K562 (cell line): ENCODE measurements at regions not wholly inside any gene's neighbourhood (a gene's known extent, or its start where the extent isn't known, plus 50 kb on each side); places are given as distances from the start of the nearest gene placed in this dataset.

Experiments used
- ATAC-seq: fragments of 200-7000 bp; cut with Tn5 transposase; 3 replicates; pipeline ENCODE4 v1.9.1; 2020; ENCODE audit warnings: moderate library complexity
- BruUV-seq: library from RNA; stranded (reverse); fragments of 400-500 nt; replicated peaks from 2 replicates; lab custom pipeline; 2021; lab: Mats Ljungman, UMichigan
- CTCF ChIA-PET: fragments of 300-600 bp; formaldehyde crosslinking; extraction: SDS; loops from one replicate; lab custom pipeline; 2021; ENCODE audit warnings: low intra/inter-chr PET ratio; lab: Yijun Ruan, JAX
- POLR2A ChIA-PET: fragments of 300-600, 350-650 bp; sonication (Branson Sonifier 250); formaldehyde crosslinking; extraction: SDS; loops from one replicate; lab custom pipeline; 2021; ENCODE audit warnings: antibody characterized with exemption, inconsistent platforms; lab: Yijun Ruan, JAX
- DNase-seq, 4 experiments: peaks; one replicate each; pipeline versions ENCODE4 v3.0.0 to v3.0.0-alpha.2; 2011 to 2018; ENCODE audit warnings: low spot score in 3 of 4, mixed read lengths in 3 of 4; ENCODE audit errors: extremely low read depth in 1 of 4
- FAIRE-seq: peaks from 2 replicates; lab custom pipeline; 2011; peaks lifted over from hg19 to GRCh38; lab: Jason Lieb, UNC
- H2AFZ ChIP-seq: 2 replicates; pipeline ENCODE4 v1.6.0; 2011; ENCODE audit warnings: low read depth, low read length, control low read depth, inconsistent platforms
- H3K27ac ChIP-seq: fragments of 200-600 bp; 3 replicates; pipeline ENCODE4 v1.8.0; 2011; ENCODE audit warnings: low read depth, mild to moderate bottlenecking, control low read depth, inconsistent platforms, low read length, moderate library complexity, mixed read lengths; ENCODE audit errors: extremely low read depth
- H3K27me3 ChIP-seq, 2 experiments: fragments of 300-600 bp in 1 of 2; 2 replicates in 1 of 2; 3 replicates in 1 of 2; pipeline versions ENCODE4 v1.6.0 to v1.8.0; 2011; ENCODE audit warnings: inconsistent platforms in 2 of 2, low read length in 2 of 2, mild to moderate bottlenecking in 1 of 2, mixed read lengths in 1 of 2, moderate library complexity in 1 of 2; ENCODE audit not compliant: control insufficient read depth in 2 of 2, insufficient read depth in 2 of 2
- H3K36me3 ChIP-seq: fragments of 300-600 bp; 3 replicates; pipeline ENCODE4 v1.8.0; 2011; ENCODE audit warnings: mild to moderate bottlenecking, low read length, inconsistent platforms; ENCODE audit not compliant: control insufficient read depth, insufficient read depth
- H3K4me1 ChIP-seq, 2 experiments: fragments of 200-600 bp in 1 of 2; replicated peaks in 1 of 2; 2 replicates in 1 of 2; 3 replicates in 1 of 2; pipeline versions ENCODE4 v1.5.1 to v1.8.0; 2011; ENCODE audit warnings: inconsistent platforms in 2 of 2, low read length in 2 of 2, mild to moderate bottlenecking in 1 of 2, mixed read lengths in 1 of 2, moderate library complexity in 1 of 2; ENCODE audit not compliant: control insufficient read depth in 2 of 2, insufficient read depth in 2 of 2
- H3K4me2 ChIP-seq: 2 replicates; pipeline ENCODE4 v1.6.1; 2011; ENCODE audit warnings: low read length, control low read depth, inconsistent platforms, mixed read lengths; ENCODE audit not compliant: insufficient read depth
- H3K4me3 ChIP-seq: fragments of 200-600 bp; sonication (generic), shearing (Covaris generic); 2 replicates; pipeline ENCODE4 v1.5.1; 2016; ENCODE audit warnings: control low read depth, inconsistent platforms
- H3K79me2 ChIP-seq: fragments of 200-600 bp; 3 replicates; pipeline ENCODE4 v1.8.0; 2011; ENCODE audit warnings: low read length, inconsistent platforms; ENCODE audit not compliant: control insufficient read depth, insufficient read depth
- H3K9ac ChIP-seq, 2 experiments: 2 replicates each; pipeline versions ENCODE4 v1.6.0 to v1.6.1; 2011; ENCODE audit warnings: low read depth in 2 of 2, low read length in 2 of 2, control low read depth in 1 of 2, inconsistent platforms in 1 of 2, mild to moderate bottlenecking in 1 of 2, mixed read lengths in 1 of 2; ENCODE audit not compliant: insufficient read depth in 1 of 2
- H3K9me1 ChIP-seq: one replicate; pipeline ENCODE4 v1.6.0; 2011; ENCODE audit warnings: inconsistent platforms, mild to moderate bottlenecking, low read length, moderate library complexity; ENCODE audit not compliant: control insufficient read depth, insufficient read depth
- H3K9me3 ChIP-seq: replicated peaks from 2 replicates; pipeline ENCODE4 v1.5.1; 2011; ENCODE audit warnings: low read depth, low read length, inconsistent platforms; ENCODE audit not compliant: control insufficient read depth, insufficient read depth
- H4K20me1 ChIP-seq: replicated peaks from 2 replicates; pipeline ENCODE4 v1.6.1; 2011; ENCODE audit warnings: low read length, inconsistent platforms, mixed read lengths; ENCODE audit not compliant: control insufficient read depth, insufficient read depth
- FOXA3 ChIP-seq, 2 experiments: fragments of 450-650 bp in 1 of 2; sonication (generic) in 1 of 2; formaldehyde crosslinking; IDR thresholded peaks in 1 of 2; conservative IDR thresholded peaks in 1 of 2; 2 replicates each; pipeline versions ENCODE4 v1.4.0 to v1.8.0; 2020 to 2022; ENCODE audit warnings: mild to moderate bottlenecking in 2 of 2, missing genetic modification reagents in 1 of 2
- GATAD2B ChIP-seq: fragments of 450-650 bp; IDR thresholded peaks from 2 replicates; pipeline ENCODE4 v1.6.1; 2017; ENCODE audit warnings: mild to moderate bottlenecking, borderline replicate concordance
- SPI1 ChIP-seq: IDR thresholded peaks from 2 replicates; pipeline ENCODE4 v1.6.1; 2011; ENCODE audit warnings: low read depth, low read length, control low read depth, borderline replicate concordance
- USF1 ChIP-seq: sonication (generic); formaldehyde crosslinking; IDR thresholded peaks from 2 replicates; pipeline ENCODE4 v1.9.0; 2022; ENCODE audit warnings: mild to moderate bottlenecking, missing genetic modification reagents
- WGBS: fragments of 100-300 bp; shearing (Covaris generic); methylation state at CpG from one replicate; pipeline ENCODE4 v1.1.6; 2016; ENCODE audit warnings: low coverage, mixed read lengths; ENCODE audit not compliant: insufficient coverage; ENCODE audit errors: missing lambda C conversion rate; 5-methylcytosine and 5-hydroxymethylcytosine counted together
- in situ Hi-C: fragments of 300-500 bp; cut with MboI; formaldehyde crosslinking; loops from 4 replicates; pipeline ENCODE4 v1.15.0; 2018; ENCODE audit warnings: inconsistent platforms, mixed read lengths
- intact Hi-C: fragments of 100-400 bp; cut with micrococcal nuclease; formaldehyde crosslinking; loops from 2 replicates; pipeline ENCODE4 v1.14.2; 2022

- POLR2A ChIA-PET, result interaction anchor here (0.6 kb wide), 1 partner anchor 37 kb away, joined by 3 read pairs; no protein-coding TSS in a partner anchor
- no peak overlapping the region for H2AFZ ChIP-seq
- BruUV-seq, result no TSS peak
Observed at GRCh38 chr18:45551142-45551815, 64.0 kb upstream of the SLC14A2 start.

More at GRCh38 chr18:45551142-45551815, 64.0 kb upstream of the SLC14A2 start:
- no peak for ATAC-seq
- H3K27ac ChIP-seq, result no peak overlapping the region
- H3K36me3 ChIP-seq, result no peaks in the 10 kb centered on the region
- WGBS, result 0% methylated on average over 6 of the region's 6 CpGs
- in situ Hi-C loops (no loop called here), intact Hi-C loops (no loop called here)
- no peak overlapping the region for H3K4me3 ChIP-seq
- no peaks in the 10 kb centered on the region for H4K20me1 ChIP-seq
- no peak for DNase-seq
- CTCF ChIA-PET, result no interaction called here
- FAIRE-seq, result no peak
- H3K9ac ChIP-seq, result no peak overlapping the region
- no peak overlapping the region for H3K4me2 ChIP-seq
- TF ChIP-seq SPI1 (peak; percentile 78), USF1 (CRISPR knock-in tag) (no peak), GATAD2B (no peak), FOXA3 (CRISPR knock-in tag; conservative IDR thresholded peaks at IDR 0.05 in 1 of 2, IDR thresholded peaks at IDR 0.05 in 1 of 2) (peak in 1 of 2 experiments; percentile 39; a peak in 1 of 4 replicates)
- H3K27me3 ChIP-seq, result peaks cover 0 to 5% of the 10 kb centered on the region in 2 experiments; a peak in 2 of 5 replicates
- no peaks in the 10 kb centered on the region for H3K79me2 ChIP-seq
- H3K4me1 ChIP-seq, result no peaks in the 10 kb centered on the region
- H3K9me3 ChIP-seq, result no peaks in the 10 kb centered on the region
- H3K9me1 ChIP-seq, result no peaks in the 10 kb centered on the region
